ENCODE measurements at regions not wholly inside any gene's neighbourhood (a gene's known extent, or its start where the extent isn't known, plus 50 kb on each side); places are given as distances from the start of the nearest gene placed in this dataset.

GRCh38 chr5:34529581-34530331 is 126.4 kb upstream of the RAI14 start:
- intact Hi-C loops (cut with micrococcal nuclease): no loop called here

- intact Hi-C loops (cut with micrococcal nuclease): no loop called here
These were observed 125.5 kb upstream of the RAI14 start for GRCh38 chr5:34530637-34531036.

GRCh38 chr5:34531751-34532360 is 124.3 kb upstream of the RAI14 start:
- intact Hi-C loops (cut with micrococcal nuclease): no loop called here

GRCh38 chr5:34533582-34534522 is 122.3 kb upstream of the RAI14 start:
- intact Hi-C loops (cut with micrococcal nuclease): no loop called here

- intact Hi-C loops (cut with micrococcal nuclease): no loop called here
These were observed 121.5 kb upstream of the RAI14 start for GRCh38 chr5:34534523-34535103.

GRCh38 chr5:34535433-34535832 is 120.7 kb upstream of the RAI14 start:
- intact Hi-C loops (cut with micrococcal nuclease): no loop called here

- intact Hi-C loops (cut with micrococcal nuclease): no loop called here
These were observed 120.0 kb upstream of the RAI14 start for GRCh38 chr5:34535944-34536623.

- intact Hi-C loops (cut with micrococcal nuclease): no loop called here
These were observed 119.4 kb upstream of the RAI14 start for GRCh38 chr5:34536699-34537098.

- intact Hi-C loops (cut with micrococcal nuclease): no loop called here
These were observed 118.0 kb upstream of the RAI14 start for GRCh38 chr5:34538026-34538672.

GRCh38 chr5:34539183-34539582 is 116.9 kb upstream of the RAI14 start:
- intact Hi-C loops (cut with micrococcal nuclease): no loop called here

- intact Hi-C loops (cut with micrococcal nuclease): no loop called here
These were observed 115.1 kb upstream of the RAI14 start for GRCh38 chr5:34541067-34541466.

- intact Hi-C loops (cut with micrococcal nuclease): no loop called here
These were observed 113.3 kb upstream of the RAI14 start for GRCh38 chr5:34542818-34543217.

GRCh38 chr5:34543687-34544086 is 112.4 kb upstream of the RAI14 start:
- intact Hi-C loops (cut with micrococcal nuclease): no loop called here

GRCh38 chr5:34544403-34544802 is 111.7 kb upstream of the RAI14 start:
- intact Hi-C loops (cut with micrococcal nuclease): no loop called here

- intact Hi-C loops (cut with micrococcal nuclease): no loop called here
These were observed 111.0 kb upstream of the RAI14 start for GRCh38 chr5:34545164-34545563.

GRCh38 chr5:34545626-34546025 is 110.5 kb upstream of the RAI14 start:
- intact Hi-C loops (cut with micrococcal nuclease): no loop called here

- intact Hi-C loops (cut with micrococcal nuclease): no loop called here
These were observed 108.6 kb upstream of the RAI14 start for GRCh38 chr5:34547300-34548085.

GRCh38 chr5:34548086-34548403 is 108.1 kb upstream of the RAI14 start:
- intact Hi-C loops (cut with micrococcal nuclease): no loop called here

GRCh38 chr5:34550247-34550646 is 105.9 kb upstream of the RAI14 start:
- intact Hi-C loops (cut with micrococcal nuclease): no loop called here

- intact Hi-C loops (cut with micrococcal nuclease): no loop called here
These were observed 105.2 kb upstream of the RAI14 start for GRCh38 chr5:34550964-34551363.
